ENCODE measurements at regions not wholly inside any gene's neighbourhood (a gene's known extent, or its start where the extent isn't known, plus 50 kb on each side); places are given as distances from the start of the nearest gene placed in this dataset.

DNA sequence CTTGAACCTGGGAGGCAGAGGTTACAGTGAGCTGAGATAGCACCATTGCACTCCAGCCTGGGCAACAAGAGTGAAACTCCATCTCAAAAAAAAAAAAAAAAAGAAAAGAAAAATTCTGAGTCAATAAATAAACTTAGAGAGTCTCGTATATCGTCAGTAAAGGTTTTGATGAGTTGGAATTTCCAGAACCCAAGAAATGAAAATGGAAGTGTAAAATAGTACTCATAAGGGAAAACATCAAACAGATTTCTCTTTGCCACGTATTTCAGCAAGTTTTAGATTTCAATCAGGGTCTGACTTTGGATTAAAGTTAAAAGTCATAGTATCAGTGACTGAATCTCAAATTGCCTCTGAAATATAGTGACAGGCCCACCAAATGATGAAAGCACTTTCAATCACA lies 71.4 kb upstream of the SPOPL start:
- no peak overlapping the region for H2AFZ ChIP-seq (ENCODE audit: low read depth, low read length)
- no peaks in the 10 kb centered on the region for H3K27me3 ChIP-seq (ENCODE audit: insufficient read depth, low read length, poor library complexity)
- H3K4me1 ChIP-seq (ENCODE audit: insufficient read depth, low read length), result no peaks in the 10 kb centered on the region
- no peaks in the 10 kb centered on the region for H3K36me3 ChIP-seq (ENCODE audit: insufficient read depth, low read length)
- H3K4me2 ChIP-seq (ENCODE audit: insufficient read depth, low read length), result no peak overlapping the region
- TF ChIP-seq, protein P1, sequence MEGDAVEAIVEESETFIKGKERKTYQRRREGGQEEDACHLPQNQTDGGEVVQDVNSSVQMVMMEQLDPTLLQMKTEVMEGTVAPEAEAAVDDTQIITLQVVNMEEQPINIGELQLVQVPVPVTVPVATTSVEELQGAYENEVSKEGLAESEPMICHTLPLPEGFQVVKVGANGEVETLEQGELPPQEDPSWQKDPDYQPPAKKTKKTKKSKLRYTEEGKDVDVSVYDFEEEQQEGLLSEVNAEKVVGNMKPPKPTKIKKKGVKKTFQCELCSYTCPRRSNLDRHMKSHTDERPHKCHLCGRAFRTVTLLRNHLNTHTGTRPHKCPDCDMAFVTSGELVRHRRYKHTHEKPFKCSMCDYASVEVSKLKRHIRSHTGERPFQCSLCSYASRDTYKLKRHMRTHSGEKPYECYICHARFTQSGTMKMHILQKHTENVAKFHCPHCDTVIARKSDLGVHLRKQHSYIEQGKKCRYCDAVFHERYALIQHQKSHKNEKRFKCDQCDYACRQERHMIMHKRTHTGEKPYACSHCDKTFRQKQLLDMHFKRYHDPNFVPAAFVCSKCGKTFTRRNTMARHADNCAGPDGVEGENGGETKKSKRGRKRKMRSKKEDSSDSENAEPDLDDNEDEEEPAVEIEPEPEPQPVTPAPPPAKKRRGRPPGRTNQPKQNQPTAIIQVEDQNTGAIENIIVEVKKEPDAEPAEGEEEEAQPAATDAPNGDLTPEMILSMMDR (IDR thresholded peaks at IDR 0.05; ENCODE audit: borderline replicate concordance, extremely low read depth, low read length, poor library complexity, severe bottlenecking), result no peak
- TF ChIP-seq EZH2 (IDR thresholded peaks at IDR 0.05; ENCODE audit: borderline replicate concordance, low read depth, low read length, severe bottlenecking), result no peak
- no peaks in the 10 kb centered on the region for H4K20me1 ChIP-seq (ENCODE audit: insufficient read depth, low read length)
- H3K9me3 ChIP-seq (ENCODE audit: insufficient read depth, low read length, severe bottlenecking), result no peaks in the 10 kb centered on the region
- no peaks in the 10 kb centered on the region for H3K79me2 ChIP-seq (ENCODE audit: insufficient read depth, low read length)
- DNase-seq (no peak), ATAC-seq (ENCODE audit: insufficient read depth, low read depth) (no peak)
- H3K9ac ChIP-seq (ENCODE audit: low read depth, low read length), result no peak overlapping the region
- no peak overlapping the region for H3K4me3 ChIP-seq (ENCODE audit: low read depth in 1 of 2, low read length in 2 of 2)
- H3K27ac ChIP-seq (ENCODE audit: low read length), result no peak overlapping the region

DNA sequence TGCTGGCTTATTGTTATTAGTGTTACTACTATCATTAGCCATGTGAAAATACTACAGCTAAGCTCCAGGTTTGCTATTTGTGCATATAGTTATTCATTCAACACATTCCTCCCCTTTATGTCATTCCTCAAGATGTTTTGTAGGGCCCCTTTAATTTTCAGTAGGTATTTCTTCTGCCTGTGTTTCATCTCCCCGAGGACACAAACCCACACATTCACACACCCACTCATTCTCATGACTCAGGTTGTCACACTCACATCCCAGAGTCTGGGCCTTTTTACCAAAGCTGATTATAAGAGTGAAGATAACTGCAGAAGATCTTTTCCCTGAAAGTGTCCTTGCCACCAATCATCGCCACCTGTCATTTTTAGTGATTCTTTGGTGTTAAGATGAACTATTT lies 68.6 kb upstream of the SPOPL start:
- Histone ChIP-seq H3K27ac (ENCODE audit: low read length) (no peak overlapping the region), H3K27me3 (ENCODE audit: insufficient read depth, low read length, poor library complexity) (no peaks in the 10 kb centered on the region), H3K4me1 (ENCODE audit: insufficient read depth, low read length) (no peaks in the 10 kb centered on the region), H3K36me3 (ENCODE audit: insufficient read depth, low read length) (no peaks in the 10 kb centered on the region), H3K9ac (ENCODE audit: low read depth, low read length) (no peak overlapping the region), H3K4me3 (ENCODE audit: low read depth in 1 of 2, low read length in 2 of 2) (no peak overlapping the region), H4K20me1 (ENCODE audit: insufficient read depth, low read length) (no peaks in the 10 kb centered on the region), H3K4me2 (ENCODE audit: insufficient read depth, low read length) (no peak overlapping the region), H3K79me2 (ENCODE audit: insufficient read depth, low read length) (no peaks in the 10 kb centered on the region), H3K9me3 (ENCODE audit: insufficient read depth, low read length, severe bottlenecking) (no peaks in the 10 kb centered on the region), H2AFZ (ENCODE audit: low read depth, low read length) (no peak overlapping the region)
- no peak for TF ChIP-seq EZH2 (IDR thresholded peaks at IDR 0.05; ENCODE audit: borderline replicate concordance, low read depth, low read length, severe bottlenecking)
- TF ChIP-seq, protein P1 (IDR thresholded peaks at IDR 0.05; ENCODE audit: borderline replicate concordance, extremely low read depth, low read length, poor library complexity, severe bottlenecking), result no peak
- DNase-seq (no peak), ATAC-seq (ENCODE audit: insufficient read depth, low read depth) (no peak)

DNA sequence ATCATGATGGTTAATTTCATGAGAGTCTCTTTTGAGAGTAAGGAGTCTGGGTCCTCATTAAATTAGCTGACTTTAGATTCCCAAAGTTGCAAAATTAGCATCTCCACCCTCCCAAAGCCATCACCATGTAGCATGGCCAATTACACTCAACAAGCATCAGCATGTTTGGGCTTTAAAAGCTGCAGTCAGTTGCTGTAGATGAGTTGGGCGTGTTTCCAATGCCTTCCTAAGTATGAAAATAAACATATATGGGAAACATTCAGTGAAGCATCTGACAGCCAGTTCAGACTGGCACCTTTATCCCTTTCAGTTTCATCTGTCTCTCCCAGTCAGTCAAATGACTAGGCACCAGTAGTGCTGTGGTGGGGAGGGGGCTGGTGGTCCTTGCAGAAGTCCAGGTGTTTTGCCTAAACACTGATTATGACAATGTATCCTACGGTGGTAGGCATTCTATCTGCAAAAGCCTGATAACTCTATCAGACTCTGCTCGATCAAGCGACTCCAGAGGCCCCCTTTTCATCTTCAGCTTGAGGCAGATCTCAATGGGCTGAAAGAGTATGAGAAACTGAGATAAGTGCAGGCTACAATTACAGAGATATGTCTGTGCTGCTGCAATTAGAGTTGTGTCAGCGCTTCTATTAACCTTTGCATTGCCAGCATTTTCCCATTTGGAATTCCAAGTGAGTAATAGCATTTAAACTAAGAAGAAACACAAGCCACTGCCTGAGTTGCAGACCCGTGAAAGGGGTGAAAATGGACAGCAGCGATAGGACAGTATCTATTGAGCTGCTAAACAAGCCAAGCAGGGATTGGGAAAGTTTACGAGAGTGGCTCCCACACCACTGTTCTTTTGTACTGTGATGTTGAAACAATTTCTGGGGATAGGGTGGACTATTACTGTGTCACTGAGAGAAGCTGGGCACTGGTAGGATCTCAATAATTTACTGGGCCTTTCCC lies 67.3 kb upstream of the SPOPL start:
- Histone ChIP-seq H3K36me3 (ENCODE audit: insufficient read depth, low read length) (no peaks in the 10 kb centered on the region), H3K9me3 (ENCODE audit: insufficient read depth, low read length, severe bottlenecking) (no peaks in the 10 kb centered on the region), H2AFZ (ENCODE audit: low read depth, low read length) (no peak overlapping the region), H3K4me3 (ENCODE audit: low read depth in 1 of 2, low read length in 2 of 2) (no peak overlapping the region), H3K4me2 (ENCODE audit: insufficient read depth, low read length) (no peak overlapping the region), H3K79me2 (ENCODE audit: insufficient read depth, low read length) (no peaks in the 10 kb centered on the region), H3K4me1 (ENCODE audit: insufficient read depth, low read length) (no peaks in the 10 kb centered on the region), H4K20me1 (ENCODE audit: insufficient read depth, low read length) (no peaks in the 10 kb centered on the region), H3K27me3 (ENCODE audit: insufficient read depth, low read length, poor library complexity) (no peaks in the 10 kb centered on the region), H3K9ac (ENCODE audit: low read depth, low read length) (no peak overlapping the region), H3K27ac (ENCODE audit: low read length) (no peak overlapping the region)
- ATAC-seq (ENCODE audit: insufficient read depth, low read depth), result no peak
- DNase-seq, result no peak
- TF ChIP-seq, protein P1 (IDR thresholded peaks at IDR 0.05; ENCODE audit: borderline replicate concordance, extremely low read depth, low read length, poor library complexity, severe bottlenecking), result no peak
- TF ChIP-seq EZH2 (IDR thresholded peaks at IDR 0.05; ENCODE audit: borderline replicate concordance, low read depth, low read length, severe bottlenecking), result no peak
